ENCODE measurements at regions not wholly inside any gene's neighbourhood (a gene's known extent, or its start where the extent isn't known, plus 50 kb on each side); places are given as distances from the start of the nearest gene placed in this dataset.

- no peak for TF ChIP-seq CTCF (conservative IDR thresholded peaks at IDR 0.05; ENCODE audit: low read depth, low read length)
- no peak for TF ChIP-seq EZH2 (IDR thresholded peaks at IDR 0.05; ENCODE audit: low read length, unreplicated experiment)
- no peak for TF ChIP-seq EZH2phosphoT487 (IDR thresholded peaks at IDR 0.05; ENCODE audit: borderline replicate concordance, low read length)
Observed at GRCh38 chr6:48774276-48774675, 663.3 kb upstream of the PTCHD4 start.

Data from PC-3 (cell line).